Ishikawa (cell line): ENCODE measurements at regions not wholly inside any gene's neighbourhood (a gene's known extent, or its start where the extent isn't known, plus 50 kb on each side); places are given as distances from the start of the nearest gene placed in this dataset.

ENCODE experiments used
- CEBPB ChIP-seq: IDR thresholded peaks from 2 replicates; pipeline ENCODE4 v1.6.1; 2012
- CREB1 ChIP-seq: IDR thresholded peaks from 2 replicates; pipeline ENCODE4 v1.6.1; 2012; ENCODE audit warnings: low read depth
- EGR1 ChIP-seq: IDR thresholded peaks from 2 replicates; pipeline ENCODE4 v1.6.1; 2012
- EP300 ChIP-seq: IDR thresholded peaks from 2 replicates; pipeline ENCODE4 v1.6.1; 2012; ENCODE audit warnings: borderline replicate concordance
- FOXM1 ChIP-seq: IDR thresholded peaks from 2 replicates; pipeline ENCODE4 v1.6.1; 2012; ENCODE audit warnings: low read depth, borderline replicate concordance
- MAX ChIP-seq: IDR thresholded peaks from 2 replicates; pipeline ENCODE4 v1.6.1; 2012
- NFIC ChIP-seq: IDR thresholded peaks from 2 replicates; pipeline ENCODE4 v1.6.1; 2012
- RAD21 ChIP-seq: IDR thresholded peaks from 2 replicates; pipeline ENCODE4 v1.6.1; 2012; ENCODE audit warnings: low read depth
- REST ChIP-seq: IDR thresholded peaks from 2 replicates; pipeline ENCODE4 v1.6.1; 2012; ENCODE audit warnings: low read depth, mild to moderate bottlenecking
- TAF1 ChIP-seq: IDR thresholded peaks from 2 replicates; pipeline ENCODE4 v1.6.1; 2012; ENCODE audit warnings: low read depth, mild to moderate bottlenecking
- TCF12 ChIP-seq: IDR thresholded peaks from 2 replicates; pipeline ENCODE4 v1.6.1; 2012; ENCODE audit warnings: low read depth
- TEAD4 ChIP-seq: IDR thresholded peaks from 2 replicates; pipeline ENCODE4 v1.6.1; 2012
- YY1 ChIP-seq: IDR thresholded peaks from 2 replicates; pipeline ENCODE4 v1.6.1; 2012; ENCODE audit warnings: low read depth
- ZBTB7A ChIP-seq: IDR thresholded peaks from 2 replicates; pipeline ENCODE4 v1.6.1; 2012; ENCODE audit warnings: low read depth
- TF ChIP-seq, protein P1 (sequence below): IDR thresholded peaks from 2 replicates; pipeline ENCODE4 v1.6.1; 2012

DNA sequence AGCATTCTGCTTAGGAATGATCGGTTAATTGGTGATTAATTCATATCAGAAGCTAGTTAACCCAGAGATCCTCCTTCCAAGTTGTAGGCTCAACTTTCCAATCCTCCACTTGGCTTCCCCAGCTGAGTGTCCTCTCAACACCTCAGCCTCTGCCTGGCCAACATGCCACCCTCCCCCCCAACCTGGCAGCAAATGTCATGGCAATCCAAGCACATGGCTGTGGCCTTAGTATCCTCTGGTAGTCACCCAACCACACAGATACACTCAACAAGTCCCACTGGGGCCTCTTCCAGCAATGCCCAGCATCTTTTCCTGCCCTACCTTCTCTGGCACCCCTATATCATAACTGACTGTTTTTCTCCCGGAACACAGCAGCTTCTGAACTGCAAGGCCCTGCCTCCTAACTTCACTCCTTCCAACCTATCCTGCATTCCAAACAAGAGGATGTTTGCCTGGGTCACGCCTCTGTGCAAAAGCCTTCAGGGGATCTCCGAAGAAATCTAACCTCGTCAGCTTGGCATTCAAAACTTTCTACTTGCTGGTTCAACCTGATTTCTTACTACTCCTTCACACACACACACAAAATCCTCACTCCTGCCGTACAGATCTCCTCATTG lies 195.0 kb downstream of the CYP26B1 start:
- no peak for TF ChIP-seq REST
- TF ChIP-seq CREB1: no peak

DNA sequence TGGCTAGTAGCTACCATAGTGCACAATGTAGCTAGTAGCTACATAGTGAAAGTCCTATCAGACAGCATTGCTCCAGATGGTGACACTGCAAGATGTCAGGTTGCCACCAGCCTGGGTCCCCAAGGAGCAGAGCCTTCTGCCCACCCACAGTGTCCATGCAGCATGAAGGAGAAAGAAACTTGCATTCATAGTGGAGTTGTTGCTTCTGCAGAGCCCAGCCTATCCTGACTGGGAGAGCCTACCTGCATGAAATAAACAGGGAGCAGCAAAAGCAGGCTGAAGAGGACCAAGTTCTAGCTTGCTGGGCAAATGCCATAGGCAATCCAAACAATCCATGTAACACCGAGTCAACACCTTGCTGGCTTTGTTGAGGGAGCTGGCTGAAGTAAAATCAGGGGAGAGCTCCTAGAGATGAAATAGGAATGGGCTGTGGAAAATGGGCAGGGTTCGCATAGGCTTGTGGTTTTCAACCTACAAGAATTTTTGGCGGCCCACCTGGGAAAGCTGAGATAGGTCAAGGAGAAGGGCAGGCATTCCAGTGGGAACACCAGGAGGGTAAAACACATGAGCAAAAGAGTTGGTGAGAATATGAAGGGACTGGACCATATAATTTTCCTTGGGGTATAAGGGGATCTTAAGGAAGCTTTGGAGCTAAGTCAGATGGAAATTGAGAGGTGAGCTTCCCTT lies 195.8 kb downstream of the CYP26B1 start:
- TF ChIP-seq NFIC: no peak
- TF ChIP-seq REST: no peak
- no peak for TF ChIP-seq CREB1
- no peak for TF ChIP-seq MAX
- TF ChIP-seq EP300: no peak
- no peak for TF ChIP-seq ZBTB7A
- TF ChIP-seq RAD21: no peak
- TF ChIP-seq, protein P1, sequence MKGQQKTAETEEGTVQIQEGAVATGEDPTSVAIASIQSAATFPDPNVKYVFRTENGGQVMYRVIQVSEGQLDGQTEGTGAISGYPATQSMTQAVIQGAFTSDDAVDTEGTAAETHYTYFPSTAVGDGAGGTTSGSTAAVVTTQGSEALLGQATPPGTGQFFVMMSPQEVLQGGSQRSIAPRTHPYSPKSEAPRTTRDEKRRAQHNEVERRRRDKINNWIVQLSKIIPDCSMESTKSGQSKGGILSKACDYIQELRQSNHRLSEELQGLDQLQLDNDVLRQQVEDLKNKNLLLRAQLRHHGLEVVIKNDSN: no peak
- TF ChIP-seq FOXM1: no peak
- TF ChIP-seq TEAD4: no peak
- TF ChIP-seq TCF12: no peak
- TF ChIP-seq TAF1: no peak
- no peak for TF ChIP-seq YY1
- no peak for TF ChIP-seq CEBPB
- no peak for TF ChIP-seq EGR1

- TF ChIP-seq, protein P1: no peak
- no peak for TF ChIP-seq EP300
These were observed 196.6 kb downstream of the CYP26B1 start for GRCh38 chr2:71951083-71951468.

- no peak for TF ChIP-seq ZBTB7A
- TF ChIP-seq YY1: no peak
- TF ChIP-seq, protein P1: no peak
- TF ChIP-seq EGR1: no peak
- TF ChIP-seq TEAD4: no peak
- no peak for TF ChIP-seq FOXM1
- no peak for TF ChIP-seq EP300
- no peak for TF ChIP-seq CEBPB
- no peak for TF ChIP-seq TCF12
- no peak for TF ChIP-seq RAD21
- no peak for TF ChIP-seq CREB1
- TF ChIP-seq REST: no peak
- no peak for TF ChIP-seq MAX
- no peak for TF ChIP-seq NFIC
- no peak for TF ChIP-seq TAF1
These were observed 197.2 kb downstream of the CYP26B1 start for GRCh38 chr2:71950256-71951082.
